ENCODE measurements at regions not wholly inside any gene's neighbourhood (a gene's known extent, or its start where the extent isn't known, plus 50 kb on each side); places are given as distances from the start of the nearest gene placed in this dataset.
"Not testable (repeated sequence)": the region's sequence is repeated elsewhere in the genome, so short reads cannot be mapped to it uniquely, and the experiment has no call there.

GRCh38 chr2:204167670-204168069, 231.1 kb downstream of the ICOS start:
- H3K9me3 ChIP-seq (ENCODE audit: control insufficient read depth in 2 of 2, insufficient read depth in 1 of 2, low read depth in 1 of 2, low read length in 1 of 2); H3K27ac ChIP-seq (ENCODE audit: low read depth in 2 of 2, low read length in 1 of 2); H3K27me3 ChIP-seq (ENCODE audit: control insufficient read depth in 1 of 2, insufficient read depth in 2 of 2, low read length in 2 of 2); H3K36me3 ChIP-seq (ENCODE audit: control insufficient read depth in 2 of 2, insufficient read depth in 2 of 2, low read length in 1 of 2); H3K4me1 ChIP-seq (ENCODE audit: control insufficient read depth in 2 of 2, insufficient read depth in 2 of 2, low read length in 1 of 2); H3K4me3 ChIP-seq (ENCODE audit: low read depth in 1 of 2, low read length in 2 of 2): not testable (repeated sequence)
- 92 to 94% methylated on average over 6 of the region's 6 CpGs for WGBS, 2 donors

GRCh38 chr2:204170411-204170810, 233.8 kb downstream of the ICOS start:
- 85 to 89% methylated on average over 4 of the region's 4 CpGs for WGBS, 2 donors
- Histone ChIP-seq H3K4me3 (ENCODE audit: low read depth in 1 of 2, low read length in 2 of 2) (no peak overlapping the region), H3K27ac (ENCODE audit: low read depth in 2 of 2, low read length in 1 of 2) (no peak overlapping the region), H3K9me3 (ENCODE audit: control insufficient read depth in 2 of 2, insufficient read depth in 1 of 2, low read depth in 1 of 2, low read length in 1 of 2) (no peaks in the 10 kb centered on the region), H3K4me1 (ENCODE audit: control insufficient read depth in 2 of 2, insufficient read depth in 2 of 2, low read length in 1 of 2) (no peaks in the 10 kb centered on the region), H3K27me3 (ENCODE audit: control insufficient read depth in 1 of 2, insufficient read depth in 2 of 2, low read length in 2 of 2) (no peaks in the 10 kb centered on the region), H3K36me3 (ENCODE audit: control insufficient read depth in 2 of 2, insufficient read depth in 2 of 2, low read length in 1 of 2) (no peaks in the 10 kb centered on the region)

DNA sequence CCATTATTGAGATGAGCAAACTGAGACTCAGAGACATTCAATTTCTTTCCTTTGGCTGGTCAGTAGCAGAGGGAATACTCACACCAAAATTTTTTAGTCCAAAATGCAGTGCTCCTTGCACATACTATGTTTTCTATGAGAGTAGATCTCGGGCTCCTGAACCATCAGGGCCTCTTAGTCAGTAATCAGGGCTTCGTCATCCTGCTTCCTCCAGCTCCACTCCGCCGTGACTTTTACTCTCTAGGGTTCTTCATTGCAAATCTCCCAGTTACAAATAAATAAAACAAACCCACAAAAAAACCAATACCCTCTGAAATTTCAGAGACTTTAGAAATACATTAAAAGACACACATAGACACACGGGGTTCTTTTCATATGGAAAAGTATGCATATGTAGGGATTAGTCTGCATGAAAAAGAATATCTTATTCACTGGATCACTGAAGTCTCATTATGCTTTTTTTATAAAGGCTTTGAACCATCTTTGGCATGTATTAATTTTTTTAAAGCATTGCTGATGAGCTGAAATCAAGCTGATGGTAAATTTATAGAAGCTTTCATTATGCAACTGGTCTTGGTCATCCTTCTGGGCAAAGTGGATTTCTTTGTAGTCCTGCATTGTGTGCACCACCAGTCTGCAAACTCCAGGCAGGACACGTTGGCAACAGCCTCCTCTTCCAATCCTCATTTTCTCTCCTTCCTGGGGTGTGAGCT, 235.0 kb downstream of the ICOS start:
- H3K4me3 ChIP-seq (ENCODE audit: low read depth in 1 of 2, low read length in 2 of 2): no peak overlapping the region
- WGBS, 2 donors: 85 to 86% methylated on average over 6 of the region's 6 CpGs

GRCh38 chr2:204172145-204172600, 235.6 kb downstream of the ICOS start:
- 67 to 76% methylated on average over 7 of the region's 7 CpGs for WGBS, 2 donors
- H3K36me3 ChIP-seq (ENCODE audit: control insufficient read depth in 2 of 2, insufficient read depth in 2 of 2, low read length in 1 of 2): no peaks in the 10 kb centered on the region
- H3K4me3 ChIP-seq (ENCODE audit: low read depth in 1 of 2, low read length in 2 of 2): no peak overlapping the region
- H3K4me1 ChIP-seq (ENCODE audit: control insufficient read depth in 2 of 2, insufficient read depth in 2 of 2, low read length in 1 of 2): no peaks in the 10 kb centered on the region
- H3K27me3 ChIP-seq (ENCODE audit: control insufficient read depth in 1 of 2, insufficient read depth in 2 of 2, low read length in 2 of 2): no peaks in the 10 kb centered on the region
- no peak overlapping the region for H3K27ac ChIP-seq (ENCODE audit: low read depth in 2 of 2, low read length in 1 of 2)
- no peaks in the 10 kb centered on the region for H3K9me3 ChIP-seq (ENCODE audit: control insufficient read depth in 2 of 2, insufficient read depth in 1 of 2, low read depth in 1 of 2, low read length in 1 of 2)

More for the DNA sequence above, 235.0 kb downstream of the ICOS start:
- Histone ChIP-seq H3K36me3 (ENCODE audit: control insufficient read depth in 2 of 2, insufficient read depth in 2 of 2, low read length in 1 of 2) (no peaks in the 10 kb centered on the region), H3K9me3 (ENCODE audit: control insufficient read depth in 2 of 2, insufficient read depth in 1 of 2, low read depth in 1 of 2, low read length in 1 of 2) (no peaks in the 10 kb centered on the region), H3K27me3 (ENCODE audit: control insufficient read depth in 1 of 2, insufficient read depth in 2 of 2, low read length in 2 of 2) (no peaks in the 10 kb centered on the region), H3K4me1 (ENCODE audit: control insufficient read depth in 2 of 2, insufficient read depth in 2 of 2, low read length in 1 of 2) (no peaks in the 10 kb centered on the region), H3K27ac (ENCODE audit: low read depth in 2 of 2, low read length in 1 of 2) (no peak overlapping the region)

DNA sequence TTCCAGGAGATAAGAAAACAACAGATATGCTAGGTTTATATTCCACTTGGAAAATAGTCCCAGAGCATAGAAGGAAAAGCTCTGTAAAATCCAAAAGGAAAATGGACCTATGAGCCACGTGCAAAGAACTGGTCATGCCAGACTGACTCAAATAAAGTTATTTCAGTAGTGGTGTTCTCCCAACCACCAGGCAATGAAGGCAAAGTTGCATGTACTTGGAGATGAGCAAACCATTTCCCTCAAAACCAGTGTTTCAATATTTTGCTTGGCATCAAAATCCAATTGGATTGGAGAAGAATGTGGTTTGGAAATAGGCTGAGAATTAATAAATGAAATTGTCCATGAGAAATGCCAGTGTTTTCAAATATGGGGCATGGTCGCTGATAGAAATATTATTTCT, 237.5 kb downstream of the ICOS start:
- Histone ChIP-seq H3K27ac (ENCODE audit: low read depth in 2 of 2, low read length in 1 of 2) (no peak overlapping the region), H3K9me3 (ENCODE audit: control insufficient read depth in 2 of 2, insufficient read depth in 1 of 2, low read depth in 1 of 2, low read length in 1 of 2) (no peaks in the 10 kb centered on the region), H3K4me3 (ENCODE audit: low read depth in 1 of 2, low read length in 2 of 2) (no peak overlapping the region), H3K27me3 (ENCODE audit: control insufficient read depth in 1 of 2, insufficient read depth in 2 of 2, low read length in 2 of 2) (no peaks in the 10 kb centered on the region), H3K4me1 (ENCODE audit: control insufficient read depth in 2 of 2, insufficient read depth in 2 of 2, low read length in 1 of 2) (no peaks in the 10 kb centered on the region), H3K36me3 (ENCODE audit: control insufficient read depth in 2 of 2, insufficient read depth in 2 of 2, low read length in 1 of 2) (no peaks in the 10 kb centered on the region)
- WGBS, 2 donors: 35 to 50% methylated on average over 2 of the region's 2 CpGs

GRCh38 chr2:204175552-204176271, 239.1 kb downstream of the ICOS start:
- H3K27ac ChIP-seq (ENCODE audit: low read depth in 2 of 2, low read length in 1 of 2): no peak overlapping the region
- H3K36me3 ChIP-seq (ENCODE audit: control insufficient read depth in 2 of 2, insufficient read depth in 2 of 2, low read length in 1 of 2): no peaks in the 10 kb centered on the region
- no peaks in the 10 kb centered on the region for H3K9me3 ChIP-seq (ENCODE audit: control insufficient read depth in 2 of 2, insufficient read depth in 1 of 2, low read depth in 1 of 2, low read length in 1 of 2)
- no peak overlapping the region for H3K4me3 ChIP-seq (ENCODE audit: low read depth in 1 of 2, low read length in 2 of 2)
- WGBS, 2 donors: 69 to 72% methylated on average over 4 of the region's 4 CpGs
- peaks cover 0 to 2% of the 10 kb centered on the region in 2 donors for H3K4me1 ChIP-seq (ENCODE audit: control insufficient read depth in 2 of 2, insufficient read depth in 2 of 2, low read length in 1 of 2)
- no peaks in the 10 kb centered on the region for H3K27me3 ChIP-seq (ENCODE audit: control insufficient read depth in 1 of 2, insufficient read depth in 2 of 2, low read length in 2 of 2)

GRCh38 chr2:204176306-204176705, 239.7 kb downstream of the ICOS start:
- Histone ChIP-seq H3K36me3 (ENCODE audit: control insufficient read depth in 2 of 2, insufficient read depth in 2 of 2, low read length in 1 of 2) (no peaks in the 10 kb centered on the region), H3K27me3 (ENCODE audit: control insufficient read depth in 1 of 2, insufficient read depth in 2 of 2, low read length in 2 of 2) (no peaks in the 10 kb centered on the region), H3K4me3 (ENCODE audit: low read depth in 1 of 2, low read length in 2 of 2) (no peak overlapping the region), H3K27ac (ENCODE audit: low read depth in 2 of 2, low read length in 1 of 2) (no peak overlapping the region), H3K9me3 (ENCODE audit: control insufficient read depth in 2 of 2, insufficient read depth in 1 of 2, low read depth in 1 of 2, low read length in 1 of 2) (no peaks in the 10 kb centered on the region), H3K4me1 (ENCODE audit: control insufficient read depth in 2 of 2, insufficient read depth in 2 of 2, low read length in 1 of 2) (peaks cover 0 to 2% of the 10 kb centered on the region in 2 donors)
- WGBS, 2 donors: 52 to 91% methylated on average over 1 of the region's 1 CpG

- H3K4me3 ChIP-seq (ENCODE audit: low read depth in 1 of 2, low read length in 2 of 2): no peak overlapping the region
- peaks cover 0 to 2% of the 10 kb centered on the region in 2 donors for H3K4me1 ChIP-seq (ENCODE audit: control insufficient read depth in 2 of 2, insufficient read depth in 2 of 2, low read length in 1 of 2)
- no peak overlapping the region for H3K27ac ChIP-seq (ENCODE audit: low read depth in 2 of 2, low read length in 1 of 2)
- H3K9me3 ChIP-seq (ENCODE audit: control insufficient read depth in 2 of 2, insufficient read depth in 1 of 2, low read depth in 1 of 2, low read length in 1 of 2): no peaks in the 10 kb centered on the region
- H3K27me3 ChIP-seq (ENCODE audit: control insufficient read depth in 1 of 2, insufficient read depth in 2 of 2, low read length in 2 of 2): no peaks in the 10 kb centered on the region
- no peaks in the 10 kb centered on the region for H3K36me3 ChIP-seq (ENCODE audit: control insufficient read depth in 2 of 2, insufficient read depth in 2 of 2, low read length in 1 of 2)
- 84% methylated on average over 4 of the region's 4 CpGs for WGBS, 2 donors
These were observed 240.9 kb downstream of the ICOS start for GRCh38 chr2:204177251-204177976.

DNA sequence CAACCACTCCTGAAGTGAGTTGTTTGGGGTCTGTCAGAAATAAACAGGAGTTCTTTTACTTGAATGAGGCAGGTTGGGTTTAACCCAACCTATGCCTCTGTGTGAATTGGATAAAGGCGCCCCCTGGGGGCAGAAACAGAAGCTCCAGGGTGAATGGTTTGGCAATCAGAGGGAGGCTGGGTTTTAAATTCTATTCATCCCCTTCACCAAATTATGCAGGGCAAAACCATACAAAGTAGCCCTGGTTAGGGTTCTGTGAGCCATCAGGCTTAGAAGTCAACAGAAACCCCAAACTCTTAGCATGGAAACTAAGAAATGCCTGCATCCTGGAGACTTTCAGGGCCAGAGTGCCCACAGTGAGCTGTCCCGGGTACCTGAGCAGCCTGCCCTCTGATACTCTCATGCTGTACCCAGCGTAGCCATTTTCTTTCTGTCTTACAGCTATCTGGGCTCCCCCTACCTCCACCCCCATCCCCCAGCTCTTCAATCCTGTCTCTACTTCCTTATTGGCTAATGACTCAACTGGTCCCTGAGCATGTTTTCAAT, 241.5 kb downstream of the ICOS start:
- H3K36me3 ChIP-seq (ENCODE audit: control insufficient read depth in 2 of 2, insufficient read depth in 2 of 2, low read length in 1 of 2): no peaks in the 10 kb centered on the region
- H3K27ac ChIP-seq (ENCODE audit: low read depth in 2 of 2, low read length in 1 of 2): no peak overlapping the region
- 56 to 66% methylated on average over 3 of the region's 3 CpGs for WGBS, 2 donors
- H3K4me3 ChIP-seq (ENCODE audit: low read depth in 1 of 2, low read length in 2 of 2): no peak overlapping the region
- H3K9me3 ChIP-seq (ENCODE audit: control insufficient read depth in 2 of 2, insufficient read depth in 1 of 2, low read depth in 1 of 2, low read length in 1 of 2): no peaks in the 10 kb centered on the region
- peaks cover 0 to 2% of the 10 kb centered on the region in 2 donors for H3K4me1 ChIP-seq (ENCODE audit: control insufficient read depth in 2 of 2, insufficient read depth in 2 of 2, low read length in 1 of 2)
- H3K27me3 ChIP-seq (ENCODE audit: control insufficient read depth in 1 of 2, insufficient read depth in 2 of 2, low read length in 2 of 2): no peaks in the 10 kb centered on the region

Measured in esophagus (tissue), 2 donors.